22Rv1 (cell line): ENCODE measurements at regions not wholly inside any gene's neighbourhood (a gene's known extent, or its start where the extent isn't known, plus 50 kb on each side); places are given as distances from the start of the nearest gene placed in this dataset.

ENCODE experiments used
- CTCF ChIP-seq: fragments of 450-650 bp; IDR thresholded peaks from 2 replicates; pipeline ENCODE4 v1.5.1; 2017; ENCODE audit warnings: mild to moderate bottlenecking
- ZFX ChIP-seq: fragments of 450-650 bp; IDR thresholded peaks from 2 replicates; pipeline ENCODE4 v1.6.1; 2017; ENCODE audit warnings: antibody characterized with exemption, borderline replicate concordance

- no peak for TF ChIP-seq CTCF
- no peak for TF ChIP-seq ZFX
Observed at GRCh38 chr12:91836264-91836663, 309.4 kb downstream of the BTG1 start.
